Gastroesophageal sphincter (tissue), 3 donors: ENCODE measurements at regions not wholly inside any gene's neighbourhood (a gene's known extent, or its start where the extent isn't known, plus 50 kb on each side); places are given as distances from the start of the nearest gene placed in this dataset.

Experiments used
- CTCF ChIP-seq, 4 experiments: fragments of 200-600 bp in 2 of 4; fragments of 450-650 bp in 2 of 4; sonication (generic) in 1 of 4; IDR thresholded peaks; one replicate each; pipeline ENCODE4 v1.5.1; 2017 to 2019; ENCODE audit warnings: antibody characterized with exemption in 4 of 4, mild to moderate bottlenecking in 2 of 4, moderate library complexity in 2 of 4
- EP300 ChIP-seq: sonication (generic); formaldehyde crosslinking; IDR thresholded peaks from one replicate; pipeline ENCODE4 v1.6.1; 2017; ENCODE audit warnings: antibody characterized with exemption, mild to moderate bottlenecking
- POLR2A ChIP-seq, 2 donors: fragments of 450-650 bp; IDR thresholded peaks; one replicate each; pipeline ENCODE4 v1.6.1; 2017; ENCODE audit warnings: antibody characterized with exemption in 2 of 2, mild to moderate bottlenecking in 2 of 2, moderate library complexity in 1 of 2
- POLR2AphosphoS5 ChIP-seq: sonication (generic); formaldehyde crosslinking; IDR thresholded peaks from one replicate; pipeline ENCODE4 v1.6.1; 2017; ENCODE audit warnings: antibody characterized with exemption

GRCh38 chr2:120809151-120809550, 73.5 kb downstream of the GLI2 start:
- TF ChIP-seq POLR2AphosphoS5, result no peak
- no peak for TF ChIP-seq EP300
- TF ChIP-seq CTCF (IDR thresholded peaks at IDR 0.05), result no peak
- TF ChIP-seq POLR2A (IDR thresholded peaks at IDR 0.05), result no peak
